Gastrocnemius medialis (tissue), 4 donors: ENCODE measurements at regions not wholly inside any gene's neighbourhood (a gene's known extent, or its start where the extent isn't known, plus 50 kb on each side); places are given as distances from the start of the nearest gene placed in this dataset.

Experiments used
- CTCF ChIP-seq, 5 experiments: fragments of 450-650 bp in 3 of 5; fragments of 200-600 bp in 2 of 5; sonication (generic) in 2 of 5; IDR thresholded peaks in 4 of 5; conservative IDR thresholded peaks in 1 of 5; 1 replicate in 4 of 5; 2 replicates in 1 of 5; pipeline ENCODE4 v1.5.1; 2016 to 2019; ENCODE audit warnings: antibody characterized with exemption in 5 of 5, mild to moderate bottlenecking in 3 of 5, moderate library complexity in 3 of 5
- POLR2A ChIP-seq, 2 donors: fragments of 450-650 bp; IDR thresholded peaks; one replicate each; pipeline ENCODE4 v1.6.1; 2017; ENCODE audit warnings: antibody characterized with exemption in 2 of 2, mild to moderate bottlenecking in 2 of 2, moderate library complexity in 2 of 2

- no peak for TF ChIP-seq CTCF (IDR thresholded peaks at IDR 0.05 in 4 of 5, conservative IDR thresholded peaks at IDR 0.05 in 1 of 5)
- TF ChIP-seq POLR2A (IDR thresholded peaks at IDR 0.05): no peak
Observed at GRCh38 chr1:232223183-232223708, 406.7 kb downstream of the SIPA1L2 start.
